ENCODE measurements at regions not wholly inside any gene's neighbourhood (a gene's known extent, or its start where the extent isn't known, plus 50 kb on each side); places are given as distances from the start of the nearest gene placed in this dataset.

GRCh38 chr2:129729646-129730045 is 249.8 kb upstream of the RAB6C start:
- H3K36me3 Mint-ChIP-seq (ENCODE audit: unreplicated experiment) = no peaks in the 10 kb centered on the region
- no peaks in the 10 kb centered on the region for H3K27me3 Mint-ChIP-seq (ENCODE audit: unreplicated experiment)
- TF ChIP-seq, protein P1, sequence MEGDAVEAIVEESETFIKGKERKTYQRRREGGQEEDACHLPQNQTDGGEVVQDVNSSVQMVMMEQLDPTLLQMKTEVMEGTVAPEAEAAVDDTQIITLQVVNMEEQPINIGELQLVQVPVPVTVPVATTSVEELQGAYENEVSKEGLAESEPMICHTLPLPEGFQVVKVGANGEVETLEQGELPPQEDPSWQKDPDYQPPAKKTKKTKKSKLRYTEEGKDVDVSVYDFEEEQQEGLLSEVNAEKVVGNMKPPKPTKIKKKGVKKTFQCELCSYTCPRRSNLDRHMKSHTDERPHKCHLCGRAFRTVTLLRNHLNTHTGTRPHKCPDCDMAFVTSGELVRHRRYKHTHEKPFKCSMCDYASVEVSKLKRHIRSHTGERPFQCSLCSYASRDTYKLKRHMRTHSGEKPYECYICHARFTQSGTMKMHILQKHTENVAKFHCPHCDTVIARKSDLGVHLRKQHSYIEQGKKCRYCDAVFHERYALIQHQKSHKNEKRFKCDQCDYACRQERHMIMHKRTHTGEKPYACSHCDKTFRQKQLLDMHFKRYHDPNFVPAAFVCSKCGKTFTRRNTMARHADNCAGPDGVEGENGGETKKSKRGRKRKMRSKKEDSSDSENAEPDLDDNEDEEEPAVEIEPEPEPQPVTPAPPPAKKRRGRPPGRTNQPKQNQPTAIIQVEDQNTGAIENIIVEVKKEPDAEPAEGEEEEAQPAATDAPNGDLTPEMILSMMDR (IDR thresholded peaks at IDR 0.05; ENCODE audit: partially characterized antibody, unreplicated experiment) = no peak
- H3K4me1 Mint-ChIP-seq (ENCODE audit: low read depth, unreplicated experiment) = peaks cover 17% of the 10 kb centered on the region
- DNase-seq = no peak
- peaks cover 1% of the 10 kb centered on the region for H3K9me3 Mint-ChIP-seq (ENCODE audit: unreplicated experiment)
- H3K27ac Mint-ChIP-seq (ENCODE audit: unreplicated experiment) = no peak overlapping the region
- no peak overlapping the region for H3K4me3 Mint-ChIP-seq (ENCODE audit: unreplicated experiment)

DNA sequence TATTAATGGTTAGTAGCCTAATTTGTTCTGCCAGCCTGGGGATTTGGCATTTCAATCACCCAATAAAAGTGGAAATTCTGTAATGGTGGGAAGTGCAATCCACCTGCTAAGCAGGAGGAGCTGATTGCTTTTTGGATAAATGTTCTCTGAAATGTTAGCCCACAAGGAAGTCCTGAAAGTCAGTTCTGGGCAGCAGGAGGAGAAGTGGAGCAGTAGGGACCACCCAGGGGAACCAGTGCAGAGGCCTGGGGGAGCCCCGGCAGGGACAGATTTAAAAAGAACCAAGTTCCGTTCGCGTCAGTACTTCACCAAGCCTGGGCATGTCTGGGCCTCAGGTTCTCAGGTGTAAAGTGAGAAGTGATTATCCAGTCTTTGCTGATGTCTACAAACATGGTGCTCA is 248.5 kb upstream of the RAB6C start:
- H3K27me3 Mint-ChIP-seq (ENCODE audit: unreplicated experiment) = no peaks in the 10 kb centered on the region
- TF ChIP-seq, protein P1 (IDR thresholded peaks at IDR 0.05; ENCODE audit: partially characterized antibody, unreplicated experiment) = no peak
- H3K4me1 Mint-ChIP-seq (ENCODE audit: low read depth, unreplicated experiment) = peaks cover 14% of the 10 kb centered on the region
- no peak overlapping the region for H3K27ac Mint-ChIP-seq (ENCODE audit: unreplicated experiment)
- no peaks in the 10 kb centered on the region for H3K9me3 Mint-ChIP-seq (ENCODE audit: unreplicated experiment)
- DNase-seq = no peak
- no peaks in the 10 kb centered on the region for H3K36me3 Mint-ChIP-seq (ENCODE audit: unreplicated experiment)
- H3K4me3 Mint-ChIP-seq (ENCODE audit: unreplicated experiment) = no peak overlapping the region

GRCh38 chr2:129731907-129732629 is 247.4 kb upstream of the RAB6C start:
- no peaks in the 10 kb centered on the region for H3K27me3 Mint-ChIP-seq (ENCODE audit: unreplicated experiment)
- no peak for DNase-seq
- H3K36me3 Mint-ChIP-seq (ENCODE audit: unreplicated experiment) = no peaks in the 10 kb centered on the region
- no peak overlapping the region for H3K4me3 Mint-ChIP-seq (ENCODE audit: unreplicated experiment)
- no peaks in the 10 kb centered on the region for H3K9me3 Mint-ChIP-seq (ENCODE audit: unreplicated experiment)
- TF ChIP-seq, protein P1 (IDR thresholded peaks at IDR 0.05; ENCODE audit: partially characterized antibody, unreplicated experiment) = no peak
- no peak overlapping the region for H3K27ac Mint-ChIP-seq (ENCODE audit: unreplicated experiment)
- H3K4me1 Mint-ChIP-seq (ENCODE audit: low read depth, unreplicated experiment) = peaks cover 14% of the 10 kb centered on the region

DNA sequence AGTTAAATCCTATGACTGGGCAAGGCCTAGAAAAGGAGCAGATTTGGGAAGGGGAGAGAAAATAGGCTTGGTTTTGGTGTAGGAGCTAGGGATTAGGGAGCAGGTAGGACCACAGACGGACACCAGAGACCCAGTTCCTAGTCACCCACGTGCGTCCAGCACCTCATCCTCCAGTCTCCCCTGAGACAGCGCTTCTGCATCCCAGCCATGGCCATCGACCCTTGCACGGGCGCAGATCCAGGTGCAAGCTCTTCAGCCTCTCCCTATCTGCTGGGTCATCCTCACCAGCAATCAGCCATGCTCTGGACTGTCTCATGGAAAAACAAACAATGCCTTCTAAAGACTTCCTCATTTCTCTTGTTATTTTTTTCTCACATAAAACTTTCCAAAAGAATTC is 246.8 kb upstream of the RAB6C start:
- TF ChIP-seq, protein P1 (IDR thresholded peaks at IDR 0.05; ENCODE audit: partially characterized antibody, unreplicated experiment) = no peak
- DNase-seq = no peak
- no peak overlapping the region for H3K27ac Mint-ChIP-seq (ENCODE audit: unreplicated experiment)

DNA sequence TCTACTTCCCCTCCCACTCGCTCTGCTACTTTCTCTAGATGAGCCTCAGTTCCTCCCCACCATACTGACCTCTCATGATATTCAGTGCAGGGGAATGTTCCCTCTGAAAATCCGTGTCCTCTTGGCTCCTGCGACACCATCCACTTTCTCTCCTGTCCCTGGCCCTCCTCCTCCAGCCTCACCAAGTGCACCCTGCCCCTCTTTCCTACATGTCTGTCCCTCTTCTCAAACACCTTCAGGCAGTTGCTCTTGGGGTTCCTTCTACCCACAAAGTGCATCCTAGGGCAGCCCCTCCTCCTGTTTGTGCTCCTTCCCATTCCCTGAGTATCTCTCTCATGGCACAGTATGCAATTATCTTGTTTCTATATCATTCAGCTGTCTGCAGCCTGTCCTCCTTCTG is 246.4 kb upstream of the RAB6C start:
- Mint-ChIP-seq H3K4me3 (ENCODE audit: unreplicated experiment) (no peak overlapping the region), H3K4me1 (ENCODE audit: low read depth, unreplicated experiment) (peaks cover 15% of the 10 kb centered on the region), H3K36me3 (ENCODE audit: unreplicated experiment) (no peaks in the 10 kb centered on the region), H3K9me3 (ENCODE audit: unreplicated experiment) (no peaks in the 10 kb centered on the region), H3K27me3 (ENCODE audit: unreplicated experiment) (no peaks in the 10 kb centered on the region), H3K27ac (ENCODE audit: unreplicated experiment) (no peak overlapping the region)
- DNase-seq = no peak
- TF ChIP-seq, protein P1 (IDR thresholded peaks at IDR 0.05; ENCODE audit: partially characterized antibody, unreplicated experiment) = no peak

More for the DNA sequence above, 246.8 kb upstream of the RAB6C start:
- H3K36me3 Mint-ChIP-seq (ENCODE audit: unreplicated experiment) = no peaks in the 10 kb centered on the region
- no peak overlapping the region for H3K4me3 Mint-ChIP-seq (ENCODE audit: unreplicated experiment)
- no peaks in the 10 kb centered on the region for H3K9me3 Mint-ChIP-seq (ENCODE audit: unreplicated experiment)
- H3K27me3 Mint-ChIP-seq (ENCODE audit: unreplicated experiment) = no peaks in the 10 kb centered on the region
- peaks cover 14% of the 10 kb centered on the region for H3K4me1 Mint-ChIP-seq (ENCODE audit: low read depth, unreplicated experiment)

All from glutamatergic neuron (in vitro differentiated cells).